Ishikawa (cell line): ENCODE measurements at regions not wholly inside any gene's neighbourhood (a gene's known extent, or its start where the extent isn't known, plus 50 kb on each side); places are given as distances from the start of the nearest gene placed in this dataset.

ENCODE experiments used
- CEBPB ChIP-seq: IDR thresholded peaks from 2 replicates; pipeline ENCODE4 v1.6.1; 2012
- CREB1 ChIP-seq: IDR thresholded peaks from 2 replicates; pipeline ENCODE4 v1.6.1; 2012; ENCODE audit warnings: low read depth
- EGR1 ChIP-seq: IDR thresholded peaks from 2 replicates; pipeline ENCODE4 v1.6.1; 2012
- EP300 ChIP-seq: IDR thresholded peaks from 2 replicates; pipeline ENCODE4 v1.6.1; 2012; ENCODE audit warnings: borderline replicate concordance
- FOXM1 ChIP-seq: IDR thresholded peaks from 2 replicates; pipeline ENCODE4 v1.6.1; 2012; ENCODE audit warnings: low read depth, borderline replicate concordance
- MAX ChIP-seq: IDR thresholded peaks from 2 replicates; pipeline ENCODE4 v1.6.1; 2012
- NFIC ChIP-seq: IDR thresholded peaks from 2 replicates; pipeline ENCODE4 v1.6.1; 2012
- RAD21 ChIP-seq: IDR thresholded peaks from 2 replicates; pipeline ENCODE4 v1.6.1; 2012; ENCODE audit warnings: low read depth
- REST ChIP-seq: IDR thresholded peaks from 2 replicates; pipeline ENCODE4 v1.6.1; 2012; ENCODE audit warnings: low read depth, mild to moderate bottlenecking
- TAF1 ChIP-seq: IDR thresholded peaks from 2 replicates; pipeline ENCODE4 v1.6.1; 2012; ENCODE audit warnings: low read depth, mild to moderate bottlenecking
- TCF12 ChIP-seq: IDR thresholded peaks from 2 replicates; pipeline ENCODE4 v1.6.1; 2012; ENCODE audit warnings: low read depth
- TEAD4 ChIP-seq: IDR thresholded peaks from 2 replicates; pipeline ENCODE4 v1.6.1; 2012
- USF1 ChIP-seq: IDR thresholded peaks from 2 replicates; pipeline ENCODE4 v1.6.1; 2012
- YY1 ChIP-seq: IDR thresholded peaks from 2 replicates; pipeline ENCODE4 v1.6.1; 2012; ENCODE audit warnings: low read depth
- ZBTB7A ChIP-seq: IDR thresholded peaks from 2 replicates; pipeline ENCODE4 v1.6.1; 2012; ENCODE audit warnings: low read depth

GRCh38 chr18:39596891-39597290 is 2031.3 kb upstream of the CELF4 start:
- no peak for TF ChIP-seq CREB1
- TF ChIP-seq MAX = no peak
- no peak for TF ChIP-seq TAF1
- TF ChIP-seq CEBPB = no peak
- TF ChIP-seq TEAD4 = no peak
- no peak for TF ChIP-seq TCF12
- no peak for TF ChIP-seq NFIC
- TF ChIP-seq RAD21 = no peak
- TF ChIP-seq ZBTB7A = no peak
- TF ChIP-seq FOXM1 = no peak
- no peak for TF ChIP-seq REST
- TF ChIP-seq YY1 = no peak
- TF ChIP-seq USF1 = no peak

- TF ChIP-seq ZBTB7A = no peak
- no peak for TF ChIP-seq TEAD4
- no peak for TF ChIP-seq TCF12
- TF ChIP-seq TAF1 = no peak
- no peak for TF ChIP-seq CREB1
- no peak for TF ChIP-seq YY1
- no peak for TF ChIP-seq RAD21
- no peak for TF ChIP-seq CEBPB
- TF ChIP-seq NFIC = no peak
Observed at GRCh38 chr18:39596221-39596620, 2030.6 kb upstream of the CELF4 start.

- no peak for TF ChIP-seq ZBTB7A
- TF ChIP-seq NFIC = no peak
- TF ChIP-seq USF1 = no peak
- TF ChIP-seq EP300 = no peak
- no peak for TF ChIP-seq RAD21
- no peak for TF ChIP-seq FOXM1
Observed at GRCh38 chr18:39594206-39594605, 2028.6 kb upstream of the CELF4 start.

GRCh38 chr18:39591649-39592048 is 2026.1 kb upstream of the CELF4 start:
- TF ChIP-seq TEAD4 = no peak
- no peak for TF ChIP-seq TCF12
- no peak for TF ChIP-seq CREB1
- TF ChIP-seq ZBTB7A = no peak
- TF ChIP-seq CEBPB = no peak
- TF ChIP-seq USF1 = no peak
- TF ChIP-seq NFIC = no peak
- no peak for TF ChIP-seq EGR1
- TF ChIP-seq TAF1 = no peak
- no peak for TF ChIP-seq EP300
- TF ChIP-seq MAX = no peak
- TF ChIP-seq RAD21 = no peak
- no peak for TF ChIP-seq REST
- no peak for TF ChIP-seq YY1
- TF ChIP-seq FOXM1 = no peak

- no peak for TF ChIP-seq REST
- TF ChIP-seq FOXM1 = no peak
- TF ChIP-seq CREB1 = no peak
- TF ChIP-seq EGR1 = no peak
- TF ChIP-seq USF1 = no peak
- TF ChIP-seq CEBPB = no peak
- no peak for TF ChIP-seq NFIC
- no peak for TF ChIP-seq MAX
- no peak for TF ChIP-seq RAD21
- TF ChIP-seq YY1 = no peak
- TF ChIP-seq TAF1 = no peak
- no peak for TF ChIP-seq ZBTB7A
- no peak for TF ChIP-seq EP300
- no peak for TF ChIP-seq TEAD4
- no peak for TF ChIP-seq TCF12
Observed at GRCh38 chr18:39589496-39589895, 2023.9 kb upstream of the CELF4 start.
